ENCODE measurements at regions not wholly inside any gene's neighbourhood (a gene's known extent, or its start where the extent isn't known, plus 50 kb on each side); places are given as distances from the start of the nearest gene placed in this dataset.

- TF ChIP-seq POLR2A (IDR thresholded peaks at IDR 0.05) (no peak), CTCF (IDR thresholded peaks at IDR 0.05) (no peak), EP300 (IDR thresholded peaks at IDR 0.05) (no peak)
These were observed 173.1 kb downstream of the ANKRD30B start for GRCh38 chr18:14921031-14921430.
